ENCODE measurements at regions not wholly inside any gene's neighbourhood (a gene's known extent, or its start where the extent isn't known, plus 50 kb on each side); places are given as distances from the start of the nearest gene placed in this dataset.

- ATAC-seq = no peak
Measured at GRCh38 chr3:176058856-176059255, 1138.4 kb downstream of the TBL1XR1 start.

GRCh38 chr3:176055836-176056235 is 1141.4 kb downstream of the TBL1XR1 start:
- H3K4me3 ChIP-seq = no peak overlapping the region
- H3K27me3 ChIP-seq = no peaks in the 10 kb centered on the region
- no peaks in the 10 kb centered on the region for H3K36me3 ChIP-seq
- 84 to 88% methylated on average over 6 of the region's 6 CpGs for WGBS, 2 donors
- DNase-seq = no peak
- no peaks in the 10 kb centered on the region for H3K4me1 ChIP-seq
- H3K27ac ChIP-seq = no peak overlapping the region
- TF ChIP-seq CTCF (IDR thresholded peaks at IDR 0.05) = no peak
- no peak for ATAC-seq
- peaks cover 0 to 6% (median 0%) of the 10 kb centered on the region in 11 donors for H3K9me3 ChIP-seq
- intact Hi-C loops (cut with DNase I) = no loop called here

More at GRCh38 chr3:176058856-176059255, 1138.4 kb downstream of the TBL1XR1 start:
- Histone ChIP-seq H3K27ac (no peak overlapping the region), H3K4me1 (no peaks in the 10 kb centered on the region), H3K27me3 (no peaks in the 10 kb centered on the region), H3K9me3 (peaks cover 0 to 7% (median 0%) of the 10 kb centered on the region in 11 donors), H3K36me3 (no peaks in the 10 kb centered on the region), H3K4me3 (no peak overlapping the region)
- intact Hi-C loops (cut with DNase I) = no loop called here
- no peak for TF ChIP-seq CTCF (IDR thresholded peaks at IDR 0.05)
- no peak for DNase-seq

- Histone ChIP-seq H3K4me1 (no peaks in the 10 kb centered on the region), H3K27ac (no peak overlapping the region), H3K9me3 (peaks cover 0 to 3% (median 0%) of the 10 kb centered on the region in 11 donors), H3K36me3 (no peaks in the 10 kb centered on the region), H3K27me3 (no peaks in the 10 kb centered on the region), H3K4me3 (no peak overlapping the region)
- intact Hi-C loops (cut with DNase I) = no loop called here
- no peak for TF ChIP-seq CTCF (IDR thresholded peaks at IDR 0.05)
- DNase-seq (no peak), ATAC-seq (no peak)
- WGBS, 2 donors = 55 to 61% methylated on average over 7 of the region's 7 CpGs
Measured at GRCh38 chr3:176051766-176052165, 1145.5 kb downstream of the TBL1XR1 start.

- Histone ChIP-seq H3K4me3 (no peak overlapping the region), H3K36me3 (no peaks in the 10 kb centered on the region), H3K27me3 (no peaks in the 10 kb centered on the region), H3K4me1 (peaks cover 0 to 5% (median 0%) of the 10 kb centered on the region in 9 donors), H3K27ac (no peak overlapping the region), H3K9me3 (peaks cover 0 to 3% (median 0%) of the 10 kb centered on the region in 11 donors)
- 36 to 44% methylated on average over 2 of the region's 2 CpGs for WGBS, 2 donors
- DNase-seq (no peak), ATAC-seq (peak in 3 of 8 donors; percentile 51 to 83 (median 80))
- intact Hi-C loops (cut with DNase I) = no loop called here
- no peak for TF ChIP-seq CTCF (IDR thresholded peaks at IDR 0.05)
Measured at GRCh38 chr3:176046703-176047102, 1150.6 kb downstream of the TBL1XR1 start.

All from heart right ventricle (tissue), 16 donors.